Hepatocyte (in vitro differentiated cells): ENCODE measurements at regions not wholly inside any gene's neighbourhood (a gene's known extent, or its start where the extent isn't known, plus 50 kb on each side); places are given as distances from the start of the nearest gene placed in this dataset.

Experiments
- DNase-seq: peaks from one replicate; pipeline ENCODE4 v3.0.0-alpha.2; 2016; ENCODE audit warnings: low spot score
- H2AFZ ChIP-seq: fragments of 200-600 bp; sonication (generic); 2 replicates; pipeline ENCODE4 v1.6.0; 2016; ENCODE audit warnings: antibody characterized with exemption, mild to moderate bottlenecking
- H3K27ac ChIP-seq: fragments of 200-600 bp; sonication (generic); 2 replicates; pipeline ENCODE4 v1.5.1; 2016; ENCODE audit warnings: mild to moderate bottlenecking
- H3K27me3 ChIP-seq: fragments of 200-600 bp; sonication (generic); 2 replicates; pipeline ENCODE4 v1.6.1; 2016
- H3K36me3 ChIP-seq: fragments of 200-600 bp; sonication (generic); replicated peaks from 2 replicates; pipeline ENCODE4 v1.5.1; 2016; ENCODE audit warnings: low read depth; ENCODE audit not compliant: insufficient read depth
- H3K4me1 ChIP-seq: fragments of 200-600 bp; sonication (generic); 2 replicates; pipeline ENCODE4 v1.5.1; 2016; ENCODE audit warnings: mild to moderate bottlenecking, moderate library complexity; ENCODE audit not compliant: insufficient read depth
- H3K4me2 ChIP-seq: fragments of 200-600 bp; sonication (generic); 2 replicates; pipeline ENCODE4 v1.6.0; 2016
- H3K4me3 ChIP-seq: fragments of 200-600 bp; sonication (generic); 2 replicates; pipeline ENCODE4 v1.5.1; 2016; ENCODE audit warnings: mild to moderate bottlenecking
- H3K79me2 ChIP-seq: fragments of 200-600 bp; sonication (generic); 2 replicates; pipeline ENCODE4 v1.6.0; 2017; ENCODE audit warnings: mild to moderate bottlenecking
- H3K9me2 ChIP-seq: fragments of 200-600 bp; sonication (generic); replicated peaks from 2 replicates; pipeline ENCODE4 v1.6.0; 2017; ENCODE audit warnings: mild to moderate bottlenecking; ENCODE audit not compliant: insufficient read depth
- H3K9me3 ChIP-seq: fragments of 200-600 bp; sonication (generic); 2 replicates; pipeline ENCODE4 v1.5.1; 2016; ENCODE audit warnings: low read depth, mild to moderate bottlenecking
- H4K20me1 ChIP-seq: fragments of 200-600 bp; sonication (generic); 2 replicates; pipeline ENCODE4 v1.6.0; 2016; ENCODE audit warnings: mild to moderate bottlenecking; ENCODE audit not compliant: insufficient read depth, poor library complexity, severe bottlenecking
- CTCF ChIP-seq: fragments of 200-600 bp; sonication (generic); IDR thresholded peaks from 2 replicates; pipeline ENCODE4 v1.5.1; 2016; ENCODE audit warnings: antibody characterized with exemption, mild to moderate bottlenecking; ENCODE audit not compliant: poor library complexity
- EZH2 ChIP-seq: fragments of 200-600 bp; sonication (generic); IDR thresholded peaks from 2 replicates; pipeline ENCODE4 v1.6.1; 2016; ENCODE audit warnings: antibody characterized with exemption, mild to moderate bottlenecking, borderline replicate concordance
- EZH2phosphoT487 ChIP-seq: fragments of 200-600 bp; sonication (generic); IDR thresholded peaks from one replicate; pipeline ENCODE4 v1.6.1; 2018; ENCODE audit warnings: antibody characterized with exemption, mild to moderate bottlenecking, low read depth, moderate library complexity; ENCODE audit not compliant: unreplicated experiment, severe bottlenecking
- WGBS: methylation state at CpG from one replicate; pipeline ENCODE4 v1.1.6; 2016; ENCODE audit warnings: low lambda C conversion rate; ENCODE audit errors: missing lambda C conversion rate; 5-methylcytosine and 5-hydroxymethylcytosine counted together

- DNase-seq, result no peak
- no peak overlapping the region for H3K4me2 ChIP-seq
- H3K9me2 ChIP-seq, result no peaks in the 10 kb centered on the region
- H3K4me1 ChIP-seq, result peaks cover 3% of the 10 kb centered on the region
- H3K9me3 ChIP-seq, result no peaks in the 10 kb centered on the region
- no peaks in the 10 kb centered on the region for H3K36me3 ChIP-seq
- no peaks in the 10 kb centered on the region for H3K27me3 ChIP-seq
- no peak overlapping the region for H3K4me3 ChIP-seq
- H4K20me1 ChIP-seq, result no peaks in the 10 kb centered on the region
- TF ChIP-seq EZH2phosphoT487 (no peak), EZH2 (no peak), CTCF (no peak)
- no peak overlapping the region for H3K27ac ChIP-seq
- no peaks in the 10 kb centered on the region for H3K79me2 ChIP-seq
- 94% methylated on average over 20 of the region's 20 CpGs for WGBS
- H2AFZ ChIP-seq, result no peak overlapping the region
These were observed 102.6 kb upstream of the ROPN1 start for GRCh38 chr3:124094496-124094895.

GRCh38 chr3:124097362-124098131, 105.6 kb upstream of the ROPN1 start:
- DNase-seq, result no peak
- H3K9me2 ChIP-seq, result no peaks in the 10 kb centered on the region
- H2AFZ ChIP-seq, result no peak overlapping the region
- no peaks in the 10 kb centered on the region for H3K36me3 ChIP-seq
- no peaks in the 10 kb centered on the region for H3K9me3 ChIP-seq
- WGBS, result 75% methylated on average over 5 of the region's 5 CpGs
- no peak overlapping the region for H3K4me2 ChIP-seq
- TF ChIP-seq EZH2 (no peak), CTCF (no peak), EZH2phosphoT487 (no peak)
- no peak overlapping the region for H3K4me3 ChIP-seq
- H3K79me2 ChIP-seq, result no peaks in the 10 kb centered on the region
- H3K4me1 ChIP-seq, result peaks cover under 1% of the 10 kb centered on the region
- no peaks in the 10 kb centered on the region for H3K27me3 ChIP-seq
- H4K20me1 ChIP-seq, result no peaks in the 10 kb centered on the region
- H3K27ac ChIP-seq, result no peak overlapping the region

- Histone ChIP-seq H3K4me1 (no peaks in the 10 kb centered on the region), H3K79me2 (no peaks in the 10 kb centered on the region), H2AFZ (no peak overlapping the region), H3K27ac (no peak overlapping the region), H3K9me3 (no peaks in the 10 kb centered on the region), H3K9me2 (no peaks in the 10 kb centered on the region), H3K4me2 (no peak overlapping the region), H3K4me3 (no peak overlapping the region), H4K20me1 (no peaks in the 10 kb centered on the region), H3K36me3 (no peaks in the 10 kb centered on the region), H3K27me3 (no peaks in the 10 kb centered on the region)
- 99% methylated on average over 2 of the region's 2 CpGs for WGBS
- TF ChIP-seq EZH2 (no peak), EZH2phosphoT487 (no peak), CTCF (no peak)
- DNase-seq, result no peak
These were observed 109.7 kb upstream of the ROPN1 start for GRCh38 chr3:124101643-124102042.
